ENCODE measurements at regions not wholly inside any gene's neighbourhood (a gene's known extent, or its start where the extent isn't known, plus 50 kb on each side); places are given as distances from the start of the nearest gene placed in this dataset.

- no peak overlapping the region for H3K27ac ChIP-seq
- TF ChIP-seq CTCF (conservative IDR thresholded peaks at IDR 0.05) (no peak), ZFX (IDR thresholded peaks at IDR 0.05) (no peak)
Observed at GRCh38 chr20:6906871-6907270, 139.4 kb downstream of the BMP2 start.

GRCh38 chr20:6908673-6909072 is 141.2 kb downstream of the BMP2 start:
- no peak overlapping the region for H3K27ac ChIP-seq
- TF ChIP-seq CTCF (conservative IDR thresholded peaks at IDR 0.05), result no peak
- TF ChIP-seq ZFX (IDR thresholded peaks at IDR 0.05), result no peak

- no peak for TF ChIP-seq CTCF (conservative IDR thresholded peaks at IDR 0.05)
- TF ChIP-seq ZFX (IDR thresholded peaks at IDR 0.05), result no peak
- H3K27ac ChIP-seq, result no peak overlapping the region
Observed at GRCh38 chr20:6909608-6910007, 142.1 kb downstream of the BMP2 start.

- TF ChIP-seq CTCF (conservative IDR thresholded peaks at IDR 0.05) (no peak), ZFX (IDR thresholded peaks at IDR 0.05) (no peak)
- H3K27ac ChIP-seq, result no peak overlapping the region
Observed at GRCh38 chr20:6914986-6915385, 147.5 kb downstream of the BMP2 start.

GRCh38 chr20:6916938-6917337 is 149.5 kb downstream of the BMP2 start:
- H3K27ac ChIP-seq, result no peak overlapping the region
- TF ChIP-seq ZFX (IDR thresholded peaks at IDR 0.05) (no peak), CTCF (conservative IDR thresholded peaks at IDR 0.05) (no peak)

- no peak for TF ChIP-seq ZFX (IDR thresholded peaks at IDR 0.05)
- TF ChIP-seq CTCF (conservative IDR thresholded peaks at IDR 0.05), result no peak
- no peak overlapping the region for H3K27ac ChIP-seq
Observed at GRCh38 chr20:6919792-6920468, 152.4 kb downstream of the BMP2 start.

- no peak overlapping the region for H3K27ac ChIP-seq
- TF ChIP-seq ZFX (IDR thresholded peaks at IDR 0.05), result no peak
- TF ChIP-seq CTCF (conservative IDR thresholded peaks at IDR 0.05), result no peak
Observed at GRCh38 chr20:6920991-6921613, 153.6 kb downstream of the BMP2 start.
